Aorta (tissue), 5 donors: ENCODE measurements at regions not wholly inside any gene's neighbourhood (a gene's known extent, or its start where the extent isn't known, plus 50 kb on each side); places are given as distances from the start of the nearest gene placed in this dataset.

Experiments used
- ATAC-seq: fragments of 200-7000 bp; cut with Tn5 transposase; one replicate; pipeline ENCODE4 v1.9.1; 2022; ENCODE audit warnings: moderate library complexity; ENCODE audit not compliant: low FRiP score
- DNase-seq, 2 donors: peaks; one replicate each; pipeline ENCODE4 v3.0.0-alpha.2; 2020
- H3K27ac ChIP-seq, 2 donors: one replicate each; pipeline ENCODE4 v1.5.1; 2013; ENCODE audit warnings: low read length in 2 of 2, mild to moderate bottlenecking in 2 of 2, moderate library complexity in 2 of 2, control low read depth in 1 of 2, inconsistent platforms in 1 of 2, low read depth in 1 of 2
- H3K27me3 ChIP-seq, 2 donors: one replicate each; pipeline ENCODE4 v1.6.1; 2013; ENCODE audit warnings: control low read depth in 1 of 2, low read length in 1 of 2, mild to moderate bottlenecking in 1 of 2, moderate library complexity in 1 of 2; ENCODE audit not compliant: insufficient read depth in 2 of 2, control insufficient read depth in 1 of 2
- H3K36me3 ChIP-seq, 2 donors: one replicate each; pipeline ENCODE4 v1.6.1; 2013; ENCODE audit warnings: control low read depth in 1 of 2, low read length in 1 of 2, mild to moderate bottlenecking in 1 of 2; ENCODE audit not compliant: insufficient read depth in 2 of 2, control insufficient read depth in 1 of 2
- H3K4me1 ChIP-seq, 2 donors: one replicate each; pipeline ENCODE4 v1.6.1; 2013; ENCODE audit warnings: low read length in 2 of 2, control low read depth in 1 of 2, mild to moderate bottlenecking in 1 of 2, moderate library complexity in 1 of 2; ENCODE audit not compliant: insufficient read depth in 2 of 2, control insufficient read depth in 1 of 2
- H3K4me3 ChIP-seq, 2 donors: one replicate each; pipeline ENCODE4 v1.5.1; 2013; ENCODE audit warnings: low read length in 2 of 2, control low read depth in 1 of 2, mild to moderate bottlenecking in 1 of 2
- H3K9me3 ChIP-seq: one replicate; pipeline ENCODE4 v1.6.1; 2013; ENCODE audit warnings: mild to moderate bottlenecking, low read length; ENCODE audit not compliant: control insufficient read depth
- WGBS, 2 donors: extraction: QIAGEN DNeasy Blood & Tissue Kit; methylation state at CpG; one replicate each; pipeline ENCODE4 v1.1.7; 2013; 5-methylcytosine and 5-hydroxymethylcytosine counted together
- intact Hi-C, 2 donors: fragments of 100-400 bp; cut with DNase I; formaldehyde crosslinking; loops; one replicate each; pipeline versions ENCODE4 v1.14.2 to v1.15.0; 2022
- donor health status: healthy with polysubstance abuse.
- donor health status: Bipolar disorder and iron deficiency.
- donor health status: DM: no; HTN: no; CAD: no.
- donor health status: DM: no; HTN: no; CAD: no.
- donor health status: DM: yes; HTN: yes; CAD: no.

- DNase-seq (no peak), ATAC-seq (no peak)
- peaks cover 0 to 4% of the 10 kb centered on the region in 2 donors for H3K27me3 ChIP-seq
- no peak overlapping the region for H3K4me3 ChIP-seq
- WGBS, 2 donors = 29 to 58% methylated on average over 1 of the region's 1 CpG
- H3K4me1 ChIP-seq = no peaks in the 10 kb centered on the region
- intact Hi-C loops = no loop called here
- H3K36me3 ChIP-seq = no peaks in the 10 kb centered on the region
- no peak overlapping the region for H3K27ac ChIP-seq
- no peaks in the 10 kb centered on the region for H3K9me3 ChIP-seq
These were observed 110.1 kb upstream of the ATP1A1 start for GRCh38 chr1:116262995-116263385.

DNA sequence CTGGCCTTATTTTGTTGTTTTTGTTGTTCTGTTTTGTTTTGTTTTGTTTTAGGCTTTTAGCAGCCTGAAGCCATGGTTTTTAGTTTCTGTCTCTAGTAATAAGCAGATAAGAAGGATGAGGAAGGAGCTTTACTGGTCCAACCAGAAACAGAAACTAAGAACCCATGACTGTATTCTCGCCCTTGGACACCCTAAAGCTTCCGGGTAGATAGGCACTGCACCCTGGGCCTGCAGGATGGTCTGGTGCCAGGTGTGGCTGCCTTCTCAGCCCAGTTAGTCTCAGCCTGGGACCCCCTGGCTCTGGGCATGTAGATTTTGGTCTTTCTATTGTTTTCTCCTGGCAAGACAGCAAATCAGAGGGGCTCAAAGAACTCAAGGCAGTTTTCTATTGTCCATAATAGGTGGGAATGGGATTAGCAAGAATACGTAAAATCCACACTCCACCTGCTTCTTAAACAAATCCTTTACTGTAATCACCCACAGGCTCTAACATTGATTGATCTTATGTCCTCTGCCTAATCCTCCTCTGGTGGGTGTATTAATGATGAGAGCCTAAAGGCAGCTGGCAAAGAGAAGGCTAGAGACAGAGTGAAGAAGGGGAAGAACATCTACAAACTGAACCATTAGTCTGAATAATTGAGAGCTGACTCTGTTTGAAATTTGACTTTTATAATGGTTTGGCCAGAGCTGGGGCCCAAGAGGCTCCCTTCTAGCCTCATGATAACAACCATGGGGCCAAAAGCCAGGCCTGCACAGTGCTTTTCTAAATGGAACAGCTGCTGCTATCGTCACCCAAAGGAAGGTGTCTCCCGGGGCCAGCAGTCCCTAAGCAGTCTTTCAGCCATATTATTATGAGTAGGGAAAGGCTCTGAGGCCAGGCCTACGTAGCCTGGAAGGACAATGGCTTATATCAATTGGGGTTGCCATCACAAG is 106.8 kb upstream of the ATP1A1 start:
- no peak for ATAC-seq
- no peak overlapping the region for H3K27ac ChIP-seq
- no peaks in the 10 kb centered on the region for H3K36me3 ChIP-seq
- DNase-seq = no peak
- no peaks in the 10 kb centered on the region for H3K27me3 ChIP-seq
- WGBS, 2 donors = 82 to 94% methylated on average over 6 of the region's 6 CpGs
- intact Hi-C loops = no loop called here
- no peaks in the 10 kb centered on the region for H3K4me1 ChIP-seq
- H3K4me3 ChIP-seq = no peak overlapping the region
- H3K9me3 ChIP-seq = no peaks in the 10 kb centered on the region

- no peak overlapping the region for H3K4me3 ChIP-seq
- 93 to 95% methylated on average over 4 of the region's 4 CpGs for WGBS, 2 donors
- intact Hi-C loops = no loop called here
- H3K27me3 ChIP-seq = no peaks in the 10 kb centered on the region
- DNase-seq = no peak
- no peaks in the 10 kb centered on the region for H3K9me3 ChIP-seq
- H3K4me1 ChIP-seq = no peaks in the 10 kb centered on the region
- no peak for ATAC-seq
- no peak overlapping the region for H3K27ac ChIP-seq
- no peaks in the 10 kb centered on the region for H3K36me3 ChIP-seq
These were observed 106.2 kb upstream of the ATP1A1 start for GRCh38 chr1:116266864-116267212.

DNA sequence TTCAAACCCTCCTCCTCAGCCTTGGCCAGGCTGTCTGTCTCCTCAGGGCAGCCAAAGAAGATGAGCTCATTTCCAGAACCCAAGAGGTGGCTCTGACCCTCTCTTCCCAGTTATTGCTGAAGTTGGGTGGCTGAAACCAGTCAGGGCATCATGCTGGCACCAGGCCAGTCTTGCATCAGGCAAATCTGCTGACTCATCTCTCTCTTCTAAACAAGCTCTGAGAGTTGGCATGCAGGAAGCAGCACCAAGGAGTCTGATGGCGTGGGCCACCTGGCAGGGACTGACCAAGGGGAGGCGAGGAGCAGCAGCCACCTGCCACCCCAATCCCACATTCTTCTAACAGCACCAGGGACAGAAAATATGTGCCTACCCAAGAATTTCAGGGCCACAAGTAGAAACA is 104.8 kb upstream of the ATP1A1 start:
- ATAC-seq = no peak
- WGBS, 2 donors = 66 to 76% methylated on average over 2 of the region's 2 CpGs
- no peak overlapping the region for H3K27ac ChIP-seq

DNA sequence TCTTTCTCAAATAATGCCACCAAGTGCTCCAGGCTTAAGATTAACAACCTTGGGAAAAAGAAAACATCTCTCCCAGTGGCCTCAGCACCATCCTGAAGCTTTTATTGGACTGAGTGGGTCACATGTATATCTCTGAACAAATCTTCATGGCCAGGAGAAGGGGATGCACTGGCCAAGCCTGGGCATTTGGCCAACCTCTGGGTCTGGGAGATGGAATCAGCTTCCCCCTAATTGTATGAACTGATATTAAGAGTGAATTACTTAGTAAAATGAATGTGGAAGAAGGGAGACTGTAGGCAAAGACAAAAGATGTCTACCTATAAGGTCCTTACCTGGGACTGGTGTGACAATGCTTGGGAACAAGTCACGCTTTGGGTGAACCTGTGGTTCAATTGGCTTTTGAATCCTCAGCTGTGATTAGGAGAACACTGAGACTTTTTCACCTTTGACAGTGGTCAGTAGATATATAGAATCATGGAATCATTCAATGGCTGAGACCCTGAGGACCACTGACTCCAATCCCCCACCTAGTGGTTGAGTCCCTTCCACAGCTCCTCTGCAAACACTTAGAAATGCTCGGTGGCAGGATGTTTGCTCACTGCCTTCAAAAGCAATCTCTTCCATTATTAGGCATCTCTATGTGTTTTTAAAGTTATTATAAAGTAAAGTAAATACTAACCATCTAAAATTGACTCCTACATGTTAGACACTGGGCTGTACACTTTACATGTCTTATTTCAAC is 102.6 kb upstream of the ATP1A1 start:
- H3K27me3 ChIP-seq = no peaks in the 10 kb centered on the region
- H3K36me3 ChIP-seq = no peaks in the 10 kb centered on the region
- WGBS, 2 donors = 53 to 65% methylated on average over 2 of the region's 2 CpGs
- no peak overlapping the region for H3K4me3 ChIP-seq
- intact Hi-C loops = no loop called here
- H3K9me3 ChIP-seq = no peaks in the 10 kb centered on the region
- ATAC-seq (no peak), DNase-seq (no peak)
- no peaks in the 10 kb centered on the region for H3K4me1 ChIP-seq
- H3K27ac ChIP-seq = no peak overlapping the region

More for the DNA sequence above, 104.8 kb upstream of the ATP1A1 start:
- no peak overlapping the region for H3K4me3 ChIP-seq
- no peaks in the 10 kb centered on the region for H3K4me1 ChIP-seq
- no peaks in the 10 kb centered on the region for H3K27me3 ChIP-seq
- no peaks in the 10 kb centered on the region for H3K36me3 ChIP-seq
- peak in 1 of 2 donors; percentile 52 for DNase-seq
- intact Hi-C loops = no loop called here
- H3K9me3 ChIP-seq = no peaks in the 10 kb centered on the region

DNA sequence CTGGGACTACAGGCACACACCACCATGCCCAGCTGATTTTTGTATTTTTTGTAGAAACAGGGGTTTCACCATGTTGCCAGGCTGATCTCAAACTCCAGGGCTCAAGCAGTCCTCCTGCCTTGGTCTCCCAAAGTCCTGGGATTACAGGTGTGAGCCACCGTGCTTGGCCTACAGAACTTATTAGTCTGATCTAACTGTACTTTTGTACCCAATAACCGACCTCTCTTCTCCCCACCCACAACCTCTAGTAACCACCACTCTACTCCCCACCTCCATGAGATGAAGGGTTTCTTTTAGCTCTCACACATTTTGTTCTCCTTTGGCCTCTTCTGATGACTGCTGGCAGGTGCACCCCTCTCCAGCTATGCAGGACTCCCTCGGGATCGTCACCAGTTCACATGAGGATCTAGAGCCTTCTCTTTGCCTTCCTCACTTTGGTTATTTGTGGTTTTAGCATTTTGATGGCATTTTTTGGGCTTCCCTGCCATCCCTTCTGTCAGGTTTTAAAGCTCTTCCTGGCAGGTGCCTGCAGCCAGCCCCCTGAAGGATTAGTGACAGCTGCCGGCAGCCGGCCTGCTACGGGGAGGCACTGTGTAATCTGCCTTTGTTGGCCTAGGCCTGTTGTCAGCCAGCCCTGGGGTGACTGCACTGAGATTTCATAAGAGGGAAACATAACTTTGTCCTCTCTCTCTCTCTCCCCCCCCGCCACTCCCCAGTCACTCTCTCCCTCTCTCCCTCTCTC is 99.8 kb upstream of the ATP1A1 start:
- Histone ChIP-seq H3K36me3 (no peaks in the 10 kb centered on the region), H3K4me1 (no peaks in the 10 kb centered on the region), H3K27ac (no peak overlapping the region), H3K9me3 (no peaks in the 10 kb centered on the region), H3K27me3 (no peaks in the 10 kb centered on the region), H3K4me3 (no peak overlapping the region)
- no peak for DNase-seq
- intact Hi-C loops = no loop called here
- ATAC-seq = no peak
- WGBS, 2 donors = 77 to 84% methylated on average over 7 to 8 of the region's 8 CpGs

GRCh38 chr1:116276532-116276931 is 96.5 kb upstream of the ATP1A1 start:
- WGBS, 2 donors = 96 to 98% methylated on average over 7 of the region's 7 CpGs
- H3K4me3 ChIP-seq = no peak overlapping the region
- no peaks in the 10 kb centered on the region for H3K36me3 ChIP-seq
- H3K27ac ChIP-seq = no peak overlapping the region
- ATAC-seq = no peak
- H3K9me3 ChIP-seq = no peaks in the 10 kb centered on the region
- no peak for DNase-seq
- H3K27me3 ChIP-seq = no peaks in the 10 kb centered on the region
- intact Hi-C loops = no loop called here
- no peaks in the 10 kb centered on the region for H3K4me1 ChIP-seq

- no peak for DNase-seq
- H3K27me3 ChIP-seq = no peaks in the 10 kb centered on the region
- H3K4me3 ChIP-seq = no peak overlapping the region
- H3K4me1 ChIP-seq = no peaks in the 10 kb centered on the region
- 67% methylated on average over 6 of the region's 6 CpGs for WGBS, 2 donors
- intact Hi-C loops = no loop called here
- no peaks in the 10 kb centered on the region for H3K9me3 ChIP-seq
- H3K27ac ChIP-seq = no peak overlapping the region
- no peak for ATAC-seq
- no peaks in the 10 kb centered on the region for H3K36me3 ChIP-seq
These were observed 95.1 kb upstream of the ATP1A1 start for GRCh38 chr1:116277840-116278540.
